Astrocyte of the hippocampus (primary cell): ENCODE measurements at regions not wholly inside any gene's neighbourhood (a gene's known extent, or its start where the extent isn't known, plus 50 kb on each side); places are given as distances from the start of the nearest gene placed in this dataset.

ENCODE experiments used
- DNase-seq: peaks from one replicate; pipeline ENCODE4 v3.0.0; 2011; ENCODE audit warnings: low read depth, low spot score

GRCh38 chr13:81714513-81714912 lies 1373.6 kb upstream of the SPRY2 start:
- DNase-seq, result no peak

- no peak for DNase-seq
Observed at GRCh38 chr13:81713201-81713600, 1372.3 kb upstream of the SPRY2 start.

DNA sequence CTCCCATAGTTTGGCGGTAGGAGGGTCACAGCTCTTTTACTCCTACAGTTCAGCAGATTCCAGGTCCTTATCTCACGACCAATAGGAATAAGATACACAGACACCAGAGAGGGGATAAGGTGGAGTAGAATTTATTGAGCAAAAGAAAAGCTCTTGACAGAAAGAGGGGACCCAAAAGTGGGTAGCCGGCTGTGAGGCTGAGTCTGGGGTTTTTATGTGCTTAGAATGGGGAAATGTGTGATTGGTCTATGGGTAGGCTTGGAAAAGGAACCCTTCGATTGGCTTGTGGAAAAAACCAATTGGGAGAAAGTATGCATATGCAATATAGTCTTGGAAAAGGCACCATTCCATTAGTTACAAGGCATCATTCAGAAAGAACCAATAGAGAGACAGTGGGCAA lies 1356.9 kb upstream of the SPRY2 start:
- DNase-seq, result no peak

DNA sequence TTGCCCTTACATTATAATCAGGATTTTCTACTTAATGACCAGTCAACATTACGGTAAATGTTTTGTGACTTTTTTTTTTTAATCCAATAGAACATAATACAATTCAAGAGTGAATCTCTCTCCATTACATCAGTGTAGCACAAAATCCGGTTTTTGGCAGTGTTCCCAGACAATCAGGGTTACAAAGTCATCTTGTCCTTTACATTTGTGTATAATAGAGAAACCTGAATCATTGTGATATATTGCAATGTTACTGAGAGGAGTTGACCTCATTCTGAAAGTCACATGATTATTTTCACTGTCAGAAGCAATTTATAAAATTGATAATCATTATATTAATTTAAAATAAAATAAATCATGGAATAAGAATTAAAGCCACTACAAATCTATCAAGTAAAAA lies 1346.0 kb upstream of the SPRY2 start:
- peak; percentile 21 for DNase-seq

- no peak for DNase-seq
Observed at GRCh38 chr13:81683521-81683920, 1342.6 kb upstream of the SPRY2 start.

DNA sequence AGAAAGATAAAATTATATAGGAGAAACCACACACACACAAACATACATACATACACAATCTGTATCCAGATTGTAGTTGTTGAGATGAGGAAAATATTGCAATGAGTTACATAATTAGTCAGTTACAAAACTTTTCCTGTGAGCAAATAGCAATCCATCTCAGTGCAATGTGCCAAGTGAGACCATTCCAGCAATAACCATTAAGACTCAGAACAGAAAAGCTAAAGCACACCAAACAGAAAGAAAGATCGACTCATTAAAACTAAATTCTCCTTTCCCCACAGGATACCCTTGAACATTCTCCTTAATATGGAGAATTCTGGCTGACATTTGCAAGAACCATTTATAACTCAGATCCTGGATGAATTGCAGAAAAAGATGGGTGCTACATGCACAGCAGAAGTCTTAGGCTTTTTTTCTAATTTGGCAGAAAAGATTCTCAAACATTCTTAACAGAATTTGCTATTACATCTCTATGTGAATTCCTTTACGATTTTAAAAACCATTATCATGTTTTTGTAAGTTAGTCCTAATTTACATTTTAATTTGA lies 1341.2 kb upstream of the SPRY2 start:
- no peak for DNase-seq

GRCh38 chr13:81677857-81678256 lies 1336.9 kb upstream of the SPRY2 start:
- no peak for DNase-seq

- no peak for DNase-seq
Observed at GRCh38 chr13:81676008-81676407, 1335.1 kb upstream of the SPRY2 start.

DNA sequence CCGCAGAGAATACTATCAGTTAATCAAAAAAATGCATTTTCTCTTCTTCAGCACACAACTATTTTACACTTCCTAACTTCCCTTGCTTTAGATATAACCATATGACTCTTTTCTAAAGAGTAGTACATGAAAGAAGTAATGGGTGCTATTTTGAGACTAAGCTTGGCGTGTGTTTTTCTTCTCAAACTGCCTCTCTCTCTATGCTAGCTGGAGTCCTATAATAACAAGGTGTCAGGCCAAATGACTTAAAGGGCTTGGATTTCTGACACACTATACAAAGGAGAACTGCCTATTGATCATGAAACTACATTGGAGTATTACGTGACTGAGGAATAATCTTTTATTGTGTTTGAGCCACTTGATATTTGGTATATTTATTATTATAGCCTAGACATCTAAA lies 1330.1 kb upstream of the SPRY2 start:
- no peak for DNase-seq

DNA sequence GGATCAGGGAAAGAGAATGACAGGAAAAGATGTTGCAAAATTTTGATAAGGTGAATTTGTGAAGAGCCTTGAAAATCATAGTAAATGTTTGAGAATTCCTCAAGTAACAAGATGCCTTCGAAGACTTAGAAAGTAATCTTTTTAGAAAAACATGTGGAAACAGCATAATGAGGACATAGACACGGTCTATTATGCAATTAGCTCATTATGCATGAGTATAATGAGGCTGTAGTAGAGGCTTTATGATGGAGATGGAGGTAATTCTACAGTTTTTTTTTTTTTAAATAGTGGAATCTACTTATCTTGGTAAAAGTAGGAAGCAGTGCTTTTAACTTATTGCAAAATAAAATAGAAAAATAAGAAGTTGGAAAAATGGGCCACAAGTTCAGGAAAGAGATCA lies 1329.1 kb upstream of the SPRY2 start:
- DNase-seq, result no peak

DNA sequence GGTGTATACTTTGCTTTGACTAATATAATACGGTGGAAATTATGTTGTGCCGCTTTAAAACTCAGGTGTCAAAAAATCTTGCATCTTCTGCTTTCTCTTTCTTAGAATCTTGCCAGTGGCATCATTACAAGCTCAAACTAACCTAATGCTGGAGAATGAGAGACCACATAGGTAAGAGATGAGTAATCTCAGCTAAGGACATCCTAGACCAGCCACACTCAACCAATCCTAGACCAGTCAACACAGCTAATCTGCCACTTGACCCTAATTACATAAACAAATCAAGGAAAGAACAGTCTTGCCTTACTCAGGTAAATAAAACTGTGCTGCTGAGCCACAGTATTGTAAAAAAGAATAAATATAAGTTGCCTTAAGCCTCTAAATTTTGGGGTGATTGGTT lies 1323.9 kb upstream of the SPRY2 start:
- no peak for DNase-seq

GRCh38 chr13:81659984-81660383 lies 1319.1 kb upstream of the SPRY2 start:
- no peak for DNase-seq

- no peak for DNase-seq
Observed at GRCh38 chr13:81658598-81659370, 1317.9 kb upstream of the SPRY2 start.

DNA sequence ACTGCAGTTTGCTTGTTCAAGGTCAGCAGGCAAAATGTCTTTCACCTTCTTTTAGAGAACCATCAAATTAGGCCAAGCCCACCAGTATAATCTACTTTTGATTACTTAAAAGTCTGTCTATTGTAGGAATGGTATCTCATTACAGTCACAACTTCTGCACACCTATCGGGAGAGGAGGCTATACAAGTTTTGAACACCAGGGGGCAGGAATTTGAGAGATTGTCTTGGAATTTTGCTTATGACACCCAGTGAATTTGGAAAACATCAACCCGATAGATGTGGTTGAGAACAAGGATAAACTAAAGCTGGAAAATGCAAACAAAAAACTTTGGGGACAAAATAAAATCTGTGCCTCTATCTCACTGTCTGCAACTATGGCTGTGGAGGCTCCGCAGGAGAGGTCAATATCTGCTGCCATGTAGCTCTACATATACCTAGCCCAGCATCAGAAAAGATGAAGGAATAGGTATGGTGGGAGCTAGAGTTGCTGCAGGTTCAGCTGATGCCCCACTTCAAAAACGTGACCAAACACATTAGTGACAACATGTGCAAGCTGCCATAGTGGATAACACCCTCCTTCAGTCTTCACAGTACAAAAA lies 1299.2 kb upstream of the SPRY2 start:
- peak; percentile 5 for DNase-seq

- no peak for DNase-seq
Observed at GRCh38 chr13:81637457-81637856, 1296.5 kb upstream of the SPRY2 start.

DNA sequence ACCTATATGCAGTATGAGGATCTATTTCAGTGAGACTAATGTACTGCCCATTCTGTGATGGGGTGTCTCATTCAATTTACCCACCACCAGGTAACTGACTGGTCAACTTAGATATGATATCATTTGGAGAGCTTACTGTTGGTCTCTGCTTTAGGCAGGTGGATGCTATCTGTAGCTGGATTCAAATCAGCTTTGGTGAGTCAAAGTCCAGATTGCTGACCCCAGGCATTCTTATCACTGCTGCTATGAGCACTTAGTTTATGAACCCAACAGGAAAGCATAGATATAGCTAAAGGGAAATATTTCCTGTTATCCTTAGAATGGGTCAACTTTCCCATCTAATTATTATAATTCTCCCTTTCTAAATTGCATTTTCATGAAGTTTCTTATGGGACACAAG lies 1295.2 kb upstream of the SPRY2 start:
- DNase-seq, result no peak

DNA sequence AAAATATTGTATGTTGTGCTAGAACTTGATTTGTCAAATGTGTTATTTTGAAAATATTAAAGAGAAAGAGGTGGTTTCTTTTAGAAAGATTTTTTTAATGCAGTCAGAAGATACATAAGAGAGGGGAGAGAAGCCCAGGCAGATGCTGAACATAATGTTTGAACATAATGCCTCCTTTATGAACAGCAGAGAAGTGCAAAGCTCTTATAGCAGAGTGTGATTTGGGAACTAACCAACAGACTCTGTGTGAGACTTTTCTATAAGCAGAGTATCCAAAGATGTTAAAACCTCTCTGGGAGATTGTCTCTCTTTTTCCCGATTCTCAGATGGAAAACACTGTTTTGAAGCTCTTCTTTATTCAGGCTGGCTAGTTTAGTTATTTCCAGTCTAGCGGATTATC lies 1274.1 kb upstream of the SPRY2 start:
- no peak for DNase-seq

- DNase-seq, result no peak
Observed at GRCh38 chr13:81610644-81611043, 1269.7 kb upstream of the SPRY2 start.

GRCh38 chr13:81609335-81609734 lies 1268.4 kb upstream of the SPRY2 start:
- DNase-seq, result no peak

GRCh38 chr13:81606074-81606473 lies 1265.1 kb upstream of the SPRY2 start:
- no peak for DNase-seq

GRCh38 chr13:81602241-81602640 lies 1261.3 kb upstream of the SPRY2 start:
- no peak for DNase-seq

DNA sequence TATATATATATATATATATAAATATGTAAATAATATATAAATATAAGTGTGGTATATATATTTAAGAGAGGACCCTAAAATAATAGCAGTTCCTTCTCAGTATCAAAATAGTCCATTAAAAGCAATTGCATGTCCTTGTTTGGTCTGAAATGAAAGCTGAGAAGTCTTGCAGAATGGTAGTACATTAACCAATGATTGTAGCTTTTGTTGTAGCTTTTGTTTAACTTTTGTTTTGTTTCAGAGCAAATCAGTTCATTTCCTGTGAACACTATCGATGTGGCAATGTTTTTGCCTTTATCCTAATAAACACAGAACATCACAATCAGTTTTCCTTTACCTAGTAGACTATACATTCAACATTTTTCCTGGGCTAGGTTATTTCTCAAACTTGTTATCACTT lies 1256.2 kb upstream of the SPRY2 start:
- no peak for DNase-seq

- DNase-seq, result no peak
Observed at GRCh38 chr13:81596224-81596753, 1255.4 kb upstream of the SPRY2 start.
